HG03135 (cell line): ENCODE measurements at regions not wholly inside any gene's neighbourhood (a gene's known extent, or its start where the extent isn't known, plus 50 kb on each side); places are given as distances from the start of the nearest gene placed in this dataset.

Source experiments
- ATAC-seq: cut with Tn5 transposase; IDR thresholded peaks from one replicate; pipeline ENCODE4 v1.9.1; 2021; ENCODE audit warnings: mild to moderate bottlenecking, moderate library complexity; ENCODE audit not compliant: unreplicated experiment

GRCh38 chr1:72697410-72697809, 415.1 kb upstream of the NEGR1 start:
- no peak for ATAC-seq

GRCh38 chr1:72693899-72694298, 411.6 kb upstream of the NEGR1 start:
- ATAC-seq = no peak

GRCh38 chr1:72693376-72693775, 411.0 kb upstream of the NEGR1 start:
- no peak for ATAC-seq

GRCh38 chr1:72690871-72691270, 408.5 kb upstream of the NEGR1 start:
- no peak for ATAC-seq

- ATAC-seq = no peak
Measured at GRCh38 chr1:72678683-72679082, 396.3 kb upstream of the NEGR1 start.

GRCh38 chr1:72670902-72671301, 388.6 kb upstream of the NEGR1 start:
- ATAC-seq = no peak

GRCh38 chr1:72662918-72663317, 380.6 kb upstream of the NEGR1 start:
- no peak for ATAC-seq

- ATAC-seq = no peak
Measured at GRCh38 chr1:72650843-72651435, 368.6 kb upstream of the NEGR1 start.

GRCh38 chr1:72649991-72650390, 367.7 kb upstream of the NEGR1 start:
- no peak for ATAC-seq

GRCh38 chr1:72649211-72649888, 367.0 kb upstream of the NEGR1 start:
- ATAC-seq = no peak

- ATAC-seq = no peak
Measured at GRCh38 chr1:72648465-72648864, 366.1 kb upstream of the NEGR1 start.

- no peak for ATAC-seq
Measured at GRCh38 chr1:72643142-72643541, 360.8 kb upstream of the NEGR1 start.

- ATAC-seq = no peak
Measured at GRCh38 chr1:72637593-72637992, 355.3 kb upstream of the NEGR1 start.

GRCh38 chr1:72636631-72637030, 354.3 kb upstream of the NEGR1 start:
- ATAC-seq = no peak

GRCh38 chr1:72635719-72636118, 353.4 kb upstream of the NEGR1 start:
- no peak for ATAC-seq

- ATAC-seq = no peak
Measured at GRCh38 chr1:72634946-72635345, 352.6 kb upstream of the NEGR1 start.

GRCh38 chr1:72631449-72631848, 349.1 kb upstream of the NEGR1 start:
- no peak for ATAC-seq

- peak; percentile 93 for ATAC-seq
Measured at GRCh38 chr1:72623299-72623708, 341.0 kb upstream of the NEGR1 start.

GRCh38 chr1:72620453-72620852, 338.1 kb upstream of the NEGR1 start:
- no peak for ATAC-seq

- ATAC-seq = no peak
Measured at GRCh38 chr1:72606216-72606810, 324.0 kb upstream of the NEGR1 start.

GRCh38 chr1:72601035-72601674, 318.8 kb upstream of the NEGR1 start:
- ATAC-seq = no peak
